WTC11 (cell line): ENCODE measurements at regions not wholly inside any gene's neighbourhood (a gene's known extent, or its start where the extent isn't known, plus 50 kb on each side); places are given as distances from the start of the nearest gene placed in this dataset.

ENCODE experiments used
- ATF1 ChIP-seq: sonication (generic); formaldehyde crosslinking; IDR thresholded peaks from 2 replicates; pipeline ENCODE4 v1.8.1; 2023; ENCODE audit warnings: mild to moderate bottlenecking, moderate library complexity, missing genetic modification reagents
- CBFB ChIP-seq: sonication (generic); formaldehyde crosslinking; IDR thresholded peaks from 2 replicates; pipeline ENCODE4 v1.8.1; 2022; ENCODE audit warnings: mild to moderate bottlenecking, low read depth, missing genetic modification reagents
- CREB1 ChIP-seq: sonication (generic); formaldehyde crosslinking; IDR thresholded peaks from 2 replicates; pipeline ENCODE4 v1.8.0; 2023; ENCODE audit warnings: mild to moderate bottlenecking, missing genetic modification reagents
- EMX1 ChIP-seq: fragments of 250-450 bp; sonication (Bioruptor Pico); IDR thresholded peaks from 2 replicates; pipeline ENCODE4 v1.8.0; 2021; ENCODE audit warnings: mild to moderate bottlenecking
- FOXK1 ChIP-seq: sonication (generic); formaldehyde crosslinking; IDR thresholded peaks from 2 replicates; pipeline ENCODE4 v1.8.0; 2022; ENCODE audit warnings: mild to moderate bottlenecking, moderate library complexity, missing genetic modification reagents
- FOXP1 ChIP-seq: sonication (generic); formaldehyde crosslinking; IDR thresholded peaks from 2 replicates; pipeline ENCODE4 v1.8.0; 2022; ENCODE audit warnings: missing genetic modification reagents, mild to moderate bottlenecking, moderate library complexity, borderline replicate concordance
- NFYB ChIP-seq: sonication (generic); formaldehyde crosslinking; conservative IDR thresholded peaks from 2 replicates; pipeline ENCODE4 v1.8.0; 2022; ENCODE audit warnings: low read depth, missing genetic modification reagents
- NR1H2 ChIP-seq: sonication (generic); formaldehyde crosslinking; IDR thresholded peaks from 2 replicates; pipeline ENCODE4 v1.9.0; 2021; ENCODE audit warnings: mild to moderate bottlenecking, moderate library complexity, missing genetic modification reagents
- OVOL2 ChIP-seq: fragments of 250-450 bp; sonication (Bioruptor Pico); IDR thresholded peaks from 2 replicates; pipeline ENCODE4 v1.9.0; 2021; ENCODE audit warnings: mild to moderate bottlenecking, borderline replicate concordance
- PRRX2 ChIP-seq: fragments of 250-450 bp; sonication (Bioruptor Pico); IDR thresholded peaks from 2 replicates; pipeline ENCODE4 v1.8.0; 2021; ENCODE audit warnings: mild to moderate bottlenecking
- RELA ChIP-seq: sonication (generic); formaldehyde crosslinking; IDR thresholded peaks from 2 replicates; pipeline ENCODE4 v1.8.1; 2022; ENCODE audit warnings: missing genetic modification reagents, mild to moderate bottlenecking, borderline replicate concordance
- SP1 ChIP-seq: sonication (generic); formaldehyde crosslinking; conservative IDR thresholded peaks from 2 replicates; pipeline ENCODE4 v1.8.1; 2022; ENCODE audit warnings: missing genetic modification reagents
- ZBTB21 ChIP-seq: sonication (generic); formaldehyde crosslinking; IDR thresholded peaks from 2 replicates; pipeline ENCODE4 v1.8.1; 2023; ENCODE audit warnings: mild to moderate bottlenecking, missing genetic modification reagents, borderline replicate concordance
- ZNF138 ChIP-seq: sonication (generic); formaldehyde crosslinking; conservative IDR thresholded peaks from 2 replicates; pipeline ENCODE4 v1.8.1; 2022; ENCODE audit warnings: mild to moderate bottlenecking, moderate library complexity, missing genetic modification reagents
- ZNF232 ChIP-seq: sonication (generic); formaldehyde crosslinking; IDR thresholded peaks from 2 replicates; pipeline ENCODE4 v1.8.0; 2022; ENCODE audit warnings: mild to moderate bottlenecking, missing genetic modification reagents
- ZNF317 ChIP-seq: sonication (generic); formaldehyde crosslinking; IDR thresholded peaks from 2 replicates; pipeline ENCODE4 v1.8.1; 2023; ENCODE audit warnings: low read depth, mild to moderate bottlenecking, moderate library complexity, missing genetic modification reagents, borderline replicate concordance
- ZNF423 ChIP-seq: fragments of 250-450 bp; sonication (Bioruptor Pico); IDR thresholded peaks from 2 replicates; pipeline ENCODE4 v2.1.2; 2022; ENCODE audit warnings: mild to moderate bottlenecking, moderate library complexity
- TF ChIP-seq, protein P1 (sequence below): sonication (generic); formaldehyde crosslinking; IDR thresholded peaks from 2 replicates; pipeline ENCODE4 v1.8.1; 2023; ENCODE audit warnings: mild to moderate bottlenecking, missing genetic modification reagents
- TF ChIP-seq, protein P2 (sequence below): sonication (generic); formaldehyde crosslinking; IDR thresholded peaks from 2 replicates; pipeline ENCODE4 v1.8.0; 2022; ENCODE audit warnings: mild to moderate bottlenecking, missing genetic modification reagents
- TF ChIP-seq, protein P3 (sequence below): sonication (generic); formaldehyde crosslinking; IDR thresholded peaks from 2 replicates; pipeline ENCODE4 v1.8.0; 2023; ENCODE audit warnings: missing genetic modification reagents, mild to moderate bottlenecking, borderline replicate concordance
- TF ChIP-seq, protein P4 (sequence below): sonication (generic); formaldehyde crosslinking; IDR thresholded peaks from 2 replicates; pipeline ENCODE4 v1.8.1; 2022; ENCODE audit warnings: low read depth, mild to moderate bottlenecking, moderate library complexity, missing genetic modification reagents, borderline replicate concordance
- TF ChIP-seq, protein P5 (sequence below): fragments of 250-450 bp; sonication (Bioruptor Pico); IDR thresholded peaks from 2 replicates; pipeline ENCODE4 v1.9.0; 2021; ENCODE audit warnings: mild to moderate bottlenecking
- TF ChIP-seq, protein P6 (sequence below): sonication (generic); formaldehyde crosslinking; IDR thresholded peaks from 2 replicates; pipeline ENCODE4 v1.8.0; 2023; ENCODE audit warnings: mild to moderate bottlenecking, missing genetic modification reagents

DNA sequence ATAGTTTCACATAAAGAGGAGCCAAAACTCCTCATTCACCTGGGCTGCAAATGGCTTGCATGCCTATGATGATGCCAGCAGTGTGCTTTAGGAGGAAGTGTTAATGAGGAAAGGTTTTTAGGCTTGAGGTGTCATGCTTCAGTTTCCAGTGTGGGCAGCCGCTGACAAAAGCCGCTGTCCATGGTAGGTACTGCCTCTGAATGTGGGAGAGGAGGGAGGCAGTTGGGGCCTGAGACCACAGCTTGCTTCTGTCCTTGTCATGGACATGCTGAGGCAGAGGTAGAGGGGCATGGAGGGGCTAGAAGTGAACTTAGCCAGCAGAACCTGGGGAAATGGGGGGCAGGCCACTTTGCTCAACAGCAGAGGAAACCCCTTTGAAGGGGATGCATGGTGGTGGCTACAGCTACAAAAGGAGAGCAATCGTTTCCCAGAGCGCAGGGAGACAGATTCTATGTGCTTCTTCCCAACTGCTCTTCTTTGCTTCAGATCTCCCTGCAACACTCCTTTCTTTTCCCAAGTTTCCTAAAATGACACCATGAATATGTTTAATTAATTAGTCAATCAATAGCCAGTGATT, 372.1 kb upstream of the CNR1 start (continued):
- TF ChIP-seq, protein P1, sequence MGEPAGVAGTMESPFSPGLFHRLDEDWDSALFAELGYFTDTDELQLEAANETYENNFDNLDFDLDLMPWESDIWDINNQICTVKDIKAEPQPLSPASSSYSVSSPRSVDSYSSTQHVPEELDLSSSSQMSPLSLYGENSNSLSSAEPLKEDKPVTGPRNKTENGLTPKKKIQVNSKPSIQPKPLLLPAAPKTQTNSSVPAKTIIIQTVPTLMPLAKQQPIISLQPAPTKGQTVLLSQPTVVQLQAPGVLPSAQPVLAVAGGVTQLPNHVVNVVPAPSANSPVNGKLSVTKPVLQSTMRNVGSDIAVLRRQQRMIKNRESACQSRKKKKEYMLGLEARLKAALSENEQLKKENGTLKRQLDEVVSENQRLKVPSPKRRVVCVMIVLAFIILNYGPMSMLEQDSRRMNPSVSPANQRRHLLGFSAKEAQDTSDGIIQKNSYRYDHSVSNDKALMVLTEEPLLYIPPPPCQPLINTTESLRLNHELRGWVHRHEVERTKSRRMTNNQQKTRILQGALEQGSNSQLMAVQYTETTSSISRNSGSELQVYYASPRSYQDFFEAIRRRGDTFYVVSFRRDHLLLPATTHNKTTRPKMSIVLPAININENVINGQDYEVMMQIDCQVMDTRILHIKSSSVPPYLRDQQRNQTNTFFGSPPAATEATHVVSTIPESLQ (CRISPR knock-in tag): no peak
- TF ChIP-seq FOXP1 (CRISPR knock-in tag) (peak; percentile 73), NR1H2 (CRISPR knock-in tag) (no peak), ZNF423 (CRISPR knock-in tag) (no peak), ATF1 (CRISPR knock-in tag) (no peak), ZNF317 (CRISPR knock-in tag) (no peak), ZNF232 (CRISPR knock-in tag) (peak; percentile 82; the same call in 1 of the 2 replicates), ZNF138 (CRISPR knock-in tag) (0 out of 2 replicates have a peak, but pooled peaks have one; percentile 32), ZBTB21 (CRISPR knock-in tag) (peak; percentile 90), OVOL2 (CRISPR knock-in tag) (no peak), FOXK1 (peak; percentile 81; the same call in 1 of the 2 replicates), PRRX2 (CRISPR knock-in tag) (no peak), NFYB (CRISPR knock-in tag) (no peak; the same call in 1 of the 2 replicates), CREB1 (CRISPR knock-in tag) (peak; percentile 86; the same call in 1 of the 2 replicates), SP1 (CRISPR knock-in tag) (0 out of 2 replicates have a peak, but pooled peaks have one; percentile 29), RELA (CRISPR knock-in tag) (0 out of 2 replicates have a peak, but pooled peaks have one; percentile 23), EMX1 (CRISPR knock-in tag) (no peak), CBFB (CRISPR knock-in tag) (no peak)
- TF ChIP-seq, protein P2, sequence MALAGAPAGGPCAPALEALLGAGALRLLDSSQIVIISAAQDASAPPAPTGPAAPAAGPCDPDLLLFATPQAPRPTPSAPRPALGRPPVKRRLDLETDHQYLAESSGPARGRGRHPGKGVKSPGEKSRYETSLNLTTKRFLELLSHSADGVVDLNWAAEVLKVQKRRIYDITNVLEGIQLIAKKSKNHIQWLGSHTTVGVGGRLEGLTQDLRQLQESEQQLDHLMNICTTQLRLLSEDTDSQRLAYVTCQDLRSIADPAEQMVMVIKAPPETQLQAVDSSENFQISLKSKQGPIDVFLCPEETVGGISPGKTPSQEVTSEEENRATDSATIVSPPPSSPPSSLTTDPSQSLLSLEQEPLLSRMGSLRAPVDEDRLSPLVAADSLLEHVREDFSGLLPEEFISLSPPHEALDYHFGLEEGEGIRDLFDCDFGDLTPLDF (CRISPR knock-in tag): 0 out of 2 replicates have a peak, but pooled peaks have one; percentile 62
- TF ChIP-seq, protein P3, sequence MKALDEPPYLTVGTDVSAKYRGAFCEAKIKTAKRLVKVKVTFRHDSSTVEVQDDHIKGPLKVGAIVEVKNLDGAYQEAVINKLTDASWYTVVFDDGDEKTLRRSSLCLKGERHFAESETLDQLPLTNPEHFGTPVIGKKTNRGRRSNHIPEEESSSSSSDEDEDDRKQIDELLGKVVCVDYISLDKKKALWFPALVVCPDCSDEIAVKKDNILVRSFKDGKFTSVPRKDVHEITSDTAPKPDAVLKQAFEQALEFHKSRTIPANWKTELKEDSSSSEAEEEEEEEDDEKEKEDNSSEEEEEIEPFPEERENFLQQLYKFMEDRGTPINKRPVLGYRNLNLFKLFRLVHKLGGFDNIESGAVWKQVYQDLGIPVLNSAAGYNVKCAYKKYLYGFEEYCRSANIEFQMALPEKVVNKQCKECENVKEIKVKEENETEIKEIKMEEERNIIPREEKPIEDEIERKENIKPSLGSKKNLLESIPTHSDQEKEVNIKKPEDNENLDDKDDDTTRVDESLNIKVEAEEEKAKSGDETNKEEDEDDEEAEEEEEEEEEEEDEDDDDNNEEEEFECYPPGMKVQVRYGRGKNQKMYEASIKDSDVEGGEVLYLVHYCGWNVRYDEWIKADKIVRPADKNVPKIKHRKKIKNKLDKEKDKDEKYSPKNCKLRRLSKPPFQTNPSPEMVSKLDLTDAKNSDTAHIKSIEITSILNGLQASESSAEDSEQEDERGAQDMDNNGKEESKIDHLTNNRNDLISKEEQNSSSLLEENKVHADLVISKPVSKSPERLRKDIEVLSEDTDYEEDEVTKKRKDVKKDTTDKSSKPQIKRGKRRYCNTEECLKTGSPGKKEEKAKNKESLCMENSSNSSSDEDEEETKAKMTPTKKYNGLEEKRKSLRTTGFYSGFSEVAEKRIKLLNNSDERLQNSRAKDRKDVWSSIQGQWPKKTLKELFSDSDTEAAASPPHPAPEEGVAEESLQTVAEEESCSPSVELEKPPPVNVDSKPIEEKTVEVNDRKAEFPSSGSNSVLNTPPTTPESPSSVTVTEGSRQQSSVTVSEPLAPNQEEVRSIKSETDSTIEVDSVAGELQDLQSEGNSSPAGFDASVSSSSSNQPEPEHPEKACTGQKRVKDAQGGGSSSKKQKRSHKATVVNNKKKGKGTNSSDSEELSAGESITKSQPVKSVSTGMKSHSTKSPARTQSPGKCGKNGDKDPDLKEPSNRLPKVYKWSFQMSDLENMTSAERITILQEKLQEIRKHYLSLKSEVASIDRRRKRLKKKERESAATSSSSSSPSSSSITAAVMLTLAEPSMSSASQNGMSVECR: peak; percentile 94
- TF ChIP-seq, protein P4, sequence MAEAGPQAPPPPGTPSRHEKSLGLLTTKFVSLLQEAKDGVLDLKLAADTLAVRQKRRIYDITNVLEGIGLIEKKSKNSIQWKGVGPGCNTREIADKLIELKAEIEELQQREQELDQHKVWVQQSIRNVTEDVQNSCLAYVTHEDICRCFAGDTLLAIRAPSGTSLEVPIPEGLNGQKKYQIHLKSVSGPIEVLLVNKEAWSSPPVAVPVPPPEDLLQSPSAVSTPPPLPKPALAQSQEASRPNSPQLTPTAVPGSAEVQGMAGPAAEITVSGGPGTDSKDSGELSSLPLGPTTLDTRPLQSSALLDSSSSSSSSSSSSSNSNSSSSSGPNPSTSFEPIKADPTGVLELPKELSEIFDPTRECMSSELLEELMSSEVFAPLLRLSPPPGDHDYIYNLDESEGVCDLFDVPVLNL: no peak
- TF ChIP-seq, protein P5, sequence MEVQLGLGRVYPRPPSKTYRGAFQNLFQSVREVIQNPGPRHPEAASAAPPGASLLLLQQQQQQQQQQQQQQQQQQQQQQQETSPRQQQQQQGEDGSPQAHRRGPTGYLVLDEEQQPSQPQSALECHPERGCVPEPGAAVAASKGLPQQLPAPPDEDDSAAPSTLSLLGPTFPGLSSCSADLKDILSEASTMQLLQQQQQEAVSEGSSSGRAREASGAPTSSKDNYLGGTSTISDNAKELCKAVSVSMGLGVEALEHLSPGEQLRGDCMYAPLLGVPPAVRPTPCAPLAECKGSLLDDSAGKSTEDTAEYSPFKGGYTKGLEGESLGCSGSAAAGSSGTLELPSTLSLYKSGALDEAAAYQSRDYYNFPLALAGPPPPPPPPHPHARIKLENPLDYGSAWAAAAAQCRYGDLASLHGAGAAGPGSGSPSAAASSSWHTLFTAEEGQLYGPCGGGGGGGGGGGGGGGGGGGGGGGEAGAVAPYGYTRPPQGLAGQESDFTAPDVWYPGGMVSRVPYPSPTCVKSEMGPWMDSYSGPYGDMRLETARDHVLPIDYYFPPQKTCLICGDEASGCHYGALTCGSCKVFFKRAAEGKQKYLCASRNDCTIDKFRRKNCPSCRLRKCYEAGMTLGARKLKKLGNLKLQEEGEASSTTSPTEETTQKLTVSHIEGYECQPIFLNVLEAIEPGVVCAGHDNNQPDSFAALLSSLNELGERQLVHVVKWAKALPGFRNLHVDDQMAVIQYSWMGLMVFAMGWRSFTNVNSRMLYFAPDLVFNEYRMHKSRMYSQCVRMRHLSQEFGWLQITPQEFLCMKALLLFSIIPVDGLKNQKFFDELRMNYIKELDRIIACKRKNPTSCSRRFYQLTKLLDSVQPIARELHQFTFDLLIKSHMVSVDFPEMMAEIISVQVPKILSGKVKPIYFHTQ: no peak
- TF ChIP-seq, protein P6, sequence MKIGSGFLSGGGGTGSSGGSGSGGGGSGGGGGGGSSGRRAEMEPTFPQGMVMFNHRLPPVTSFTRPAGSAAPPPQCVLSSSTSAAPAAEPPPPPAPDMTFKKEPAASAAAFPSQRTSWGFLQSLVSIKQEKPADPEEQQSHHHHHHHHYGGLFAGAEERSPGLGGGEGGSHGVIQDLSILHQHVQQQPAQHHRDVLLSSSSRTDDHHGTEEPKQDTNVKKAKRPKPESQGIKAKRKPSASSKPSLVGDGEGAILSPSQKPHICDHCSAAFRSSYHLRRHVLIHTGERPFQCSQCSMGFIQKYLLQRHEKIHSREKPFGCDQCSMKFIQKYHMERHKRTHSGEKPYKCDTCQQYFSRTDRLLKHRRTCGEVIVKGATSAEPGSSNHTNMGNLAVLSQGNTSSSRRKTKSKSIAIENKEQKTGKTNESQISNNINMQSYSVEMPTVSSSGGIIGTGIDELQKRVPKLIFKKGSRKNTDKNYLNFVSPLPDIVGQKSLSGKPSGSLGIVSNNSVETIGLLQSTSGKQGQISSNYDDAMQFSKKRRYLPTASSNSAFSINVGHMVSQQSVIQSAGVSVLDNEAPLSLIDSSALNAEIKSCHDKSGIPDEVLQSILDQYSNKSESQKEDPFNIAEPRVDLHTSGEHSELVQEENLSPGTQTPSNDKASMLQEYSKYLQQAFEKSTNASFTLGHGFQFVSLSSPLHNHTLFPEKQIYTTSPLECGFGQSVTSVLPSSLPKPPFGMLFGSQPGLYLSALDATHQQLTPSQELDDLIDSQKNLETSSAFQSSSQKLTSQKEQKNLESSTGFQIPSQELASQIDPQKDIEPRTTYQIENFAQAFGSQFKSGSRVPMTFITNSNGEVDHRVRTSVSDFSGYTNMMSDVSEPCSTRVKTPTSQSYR (CRISPR knock-in tag): peak; percentile 62; the same call in 1 of the 2 replicates
- TF ChIP-seq, all 79 proteins: peak for 29
